ENCODE measurements at regions not wholly inside any gene's neighbourhood (a gene's known extent, or its start where the extent isn't known, plus 50 kb on each side); places are given as distances from the start of the nearest gene placed in this dataset.
A peak's percentile ranks its signal among the peaks of the same experiment; 100 is the strongest.
"Not testable (repeated sequence)": the region's sequence is repeated elsewhere in the genome, so short reads cannot be mapped to it uniquely, and the experiment has no call there.

DNA sequence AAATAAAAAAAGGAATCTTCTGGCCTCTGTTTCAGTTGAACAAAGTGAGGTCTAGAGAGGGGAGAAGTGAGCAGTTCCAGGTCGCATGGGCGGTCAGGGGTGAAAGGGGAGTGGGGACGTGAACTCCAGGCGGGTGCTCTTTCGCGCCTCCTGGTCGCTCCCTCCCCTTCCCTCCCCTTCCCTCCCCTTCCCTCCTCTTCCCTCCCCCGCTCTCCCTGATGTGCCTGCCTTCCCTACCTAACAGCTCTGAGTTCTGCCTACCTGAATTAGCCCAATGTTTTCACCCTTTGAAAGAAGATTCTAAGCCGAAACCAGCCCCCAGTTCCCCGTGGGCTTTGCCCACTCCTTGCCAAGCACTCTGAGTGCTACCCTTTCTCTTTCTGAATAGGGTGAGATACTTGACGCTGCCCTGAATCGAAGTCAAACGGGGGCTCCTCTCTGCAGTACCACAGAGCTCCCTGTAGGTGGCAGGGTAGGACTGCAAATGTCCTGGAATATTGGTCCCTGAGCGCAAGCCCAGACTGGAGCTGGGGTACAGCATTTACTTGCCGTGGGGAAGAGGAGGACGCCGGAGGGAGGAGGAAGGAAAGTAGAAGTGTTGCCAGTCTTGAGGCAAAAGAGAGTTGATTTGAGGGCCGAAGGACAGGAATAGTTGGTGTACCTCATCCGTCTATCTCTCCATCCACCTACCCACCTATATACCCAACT, 214.4 kb downstream of the NPIPA7 start:
- DNase-seq (ENCODE audit: extremely low spot score); CTCF ChIA-PET; POLR2A ChIA-PET: not testable (repeated sequence)
- TF ChIP-seq, protein P1, sequence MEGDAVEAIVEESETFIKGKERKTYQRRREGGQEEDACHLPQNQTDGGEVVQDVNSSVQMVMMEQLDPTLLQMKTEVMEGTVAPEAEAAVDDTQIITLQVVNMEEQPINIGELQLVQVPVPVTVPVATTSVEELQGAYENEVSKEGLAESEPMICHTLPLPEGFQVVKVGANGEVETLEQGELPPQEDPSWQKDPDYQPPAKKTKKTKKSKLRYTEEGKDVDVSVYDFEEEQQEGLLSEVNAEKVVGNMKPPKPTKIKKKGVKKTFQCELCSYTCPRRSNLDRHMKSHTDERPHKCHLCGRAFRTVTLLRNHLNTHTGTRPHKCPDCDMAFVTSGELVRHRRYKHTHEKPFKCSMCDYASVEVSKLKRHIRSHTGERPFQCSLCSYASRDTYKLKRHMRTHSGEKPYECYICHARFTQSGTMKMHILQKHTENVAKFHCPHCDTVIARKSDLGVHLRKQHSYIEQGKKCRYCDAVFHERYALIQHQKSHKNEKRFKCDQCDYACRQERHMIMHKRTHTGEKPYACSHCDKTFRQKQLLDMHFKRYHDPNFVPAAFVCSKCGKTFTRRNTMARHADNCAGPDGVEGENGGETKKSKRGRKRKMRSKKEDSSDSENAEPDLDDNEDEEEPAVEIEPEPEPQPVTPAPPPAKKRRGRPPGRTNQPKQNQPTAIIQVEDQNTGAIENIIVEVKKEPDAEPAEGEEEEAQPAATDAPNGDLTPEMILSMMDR (IDR thresholded peaks at IDR 0.05; ENCODE audit: control extremely low read depth, extremely low read depth, low read depth, missing control alignments), result peak; percentile 49

DNA sequence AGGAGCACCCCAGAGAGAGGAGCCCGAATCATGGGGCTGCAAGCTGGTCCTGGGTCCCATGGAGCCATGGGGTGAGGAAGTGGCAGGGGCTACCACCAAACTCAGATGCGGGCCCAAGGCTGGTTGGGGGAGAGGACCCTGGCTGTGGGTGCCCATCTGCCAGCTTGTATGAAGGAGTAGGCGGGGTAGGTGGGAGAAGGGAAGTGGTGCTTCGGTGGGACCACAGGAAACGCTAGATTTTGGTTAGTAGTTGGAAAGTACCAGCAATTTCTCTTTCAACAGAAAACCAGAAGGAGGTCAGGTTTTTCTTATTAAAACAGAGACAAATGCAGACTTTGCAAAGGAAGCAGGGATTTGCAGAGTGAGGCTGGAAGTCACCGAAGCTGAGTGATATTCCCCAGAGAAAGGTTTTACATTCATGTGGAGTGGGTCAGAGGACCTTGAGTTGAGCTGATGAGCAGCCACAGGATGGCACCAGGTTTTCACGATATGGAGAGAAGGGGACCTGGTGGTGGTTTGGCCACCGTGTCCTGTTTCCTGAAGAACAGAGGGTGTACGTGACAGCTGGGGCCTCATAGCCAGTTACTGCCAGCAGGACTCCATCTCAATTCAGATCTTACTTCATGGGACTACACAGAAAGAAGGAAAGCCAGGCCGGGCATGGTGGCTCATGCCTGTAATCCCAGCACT, 216.2 kb downstream of the NPIPA7 start:
- CTCF ChIA-PET; DNase-seq (ENCODE audit: extremely low spot score); POLR2A ChIA-PET: not testable (repeated sequence)

DNA sequence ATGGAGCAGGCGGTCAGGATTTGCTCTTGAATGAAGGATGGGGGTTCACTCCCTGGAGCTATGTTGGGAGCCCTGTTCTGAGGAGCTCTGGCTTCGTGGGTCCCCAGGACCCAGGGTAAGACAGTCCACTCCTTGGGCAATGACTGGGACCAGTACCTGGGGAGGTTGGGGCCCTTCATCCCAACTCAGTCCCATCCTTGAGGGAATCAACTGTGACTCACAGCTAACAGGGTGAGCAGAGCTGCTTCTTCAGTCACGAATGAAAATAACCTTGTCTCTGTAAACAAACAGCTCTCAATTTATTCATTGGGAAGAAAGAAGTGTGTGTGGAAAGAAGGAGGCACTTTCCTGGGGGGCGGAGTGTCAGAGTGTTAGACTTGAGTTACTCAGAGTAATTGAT, 222.3 kb downstream of the NPIPA7 start:
- CTCF ChIA-PET; POLR2A ChIA-PET; DNase-seq (ENCODE audit: extremely low spot score): not testable (repeated sequence)

DNA sequence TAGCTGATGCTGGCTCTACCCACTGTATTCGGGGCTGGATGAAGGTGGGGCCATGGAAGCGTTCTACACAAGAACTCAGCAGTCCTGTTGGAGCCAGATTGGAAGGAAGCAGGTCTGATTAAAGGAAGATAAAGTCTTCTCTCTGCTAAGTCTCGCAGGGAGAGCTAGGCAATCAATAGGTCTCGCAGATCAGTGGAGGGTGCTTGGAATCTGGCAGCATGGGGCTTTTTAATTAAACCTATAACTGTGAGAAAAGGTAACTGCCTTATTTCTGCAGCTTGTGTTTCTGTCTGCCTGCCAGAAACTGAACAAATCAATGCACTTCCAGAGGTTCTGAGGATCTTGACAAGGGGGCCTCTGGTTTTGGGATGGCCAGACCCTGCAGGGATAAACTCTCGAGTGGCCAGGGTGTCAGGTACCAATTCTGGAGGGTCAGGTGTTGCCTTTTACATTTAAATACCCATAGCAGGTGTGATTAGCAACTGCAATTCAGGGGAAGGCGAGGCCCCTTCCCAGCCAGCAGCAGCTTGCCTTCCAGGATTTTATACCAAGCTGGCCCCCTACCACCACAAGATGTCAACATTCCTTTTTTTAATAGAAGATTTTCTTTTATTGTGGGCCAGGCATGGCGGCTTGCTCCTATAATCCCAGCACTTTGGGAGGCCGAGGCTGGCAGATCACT, 228.6 kb downstream of the NPIPA7 start:
- DNase-seq (ENCODE audit: extremely low spot score); POLR2A ChIA-PET; CTCF ChIA-PET: not testable (repeated sequence)

DNA sequence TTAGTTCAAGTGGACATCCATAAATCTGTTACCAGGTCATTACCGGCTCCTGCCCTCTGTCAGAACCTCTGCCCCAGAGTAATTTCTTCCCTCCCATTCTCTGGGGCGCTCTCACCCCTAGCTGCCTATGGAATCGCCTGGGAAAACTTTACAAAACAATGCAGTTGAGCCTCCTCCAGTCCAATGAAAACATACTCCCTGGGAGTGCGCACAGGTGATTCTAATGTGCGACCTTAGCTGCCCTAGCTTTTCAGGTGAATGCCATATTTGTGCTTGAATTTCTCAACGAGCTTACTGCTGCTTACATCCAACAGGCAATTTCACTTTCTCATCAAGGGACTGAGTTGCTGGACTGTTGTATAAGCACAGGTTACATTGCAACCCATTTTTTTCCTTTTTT, 230.7 kb downstream of the NPIPA7 start:
- CTCF ChIA-PET; DNase-seq (ENCODE audit: extremely low spot score); POLR2A ChIA-PET: not testable (repeated sequence)

DNA sequence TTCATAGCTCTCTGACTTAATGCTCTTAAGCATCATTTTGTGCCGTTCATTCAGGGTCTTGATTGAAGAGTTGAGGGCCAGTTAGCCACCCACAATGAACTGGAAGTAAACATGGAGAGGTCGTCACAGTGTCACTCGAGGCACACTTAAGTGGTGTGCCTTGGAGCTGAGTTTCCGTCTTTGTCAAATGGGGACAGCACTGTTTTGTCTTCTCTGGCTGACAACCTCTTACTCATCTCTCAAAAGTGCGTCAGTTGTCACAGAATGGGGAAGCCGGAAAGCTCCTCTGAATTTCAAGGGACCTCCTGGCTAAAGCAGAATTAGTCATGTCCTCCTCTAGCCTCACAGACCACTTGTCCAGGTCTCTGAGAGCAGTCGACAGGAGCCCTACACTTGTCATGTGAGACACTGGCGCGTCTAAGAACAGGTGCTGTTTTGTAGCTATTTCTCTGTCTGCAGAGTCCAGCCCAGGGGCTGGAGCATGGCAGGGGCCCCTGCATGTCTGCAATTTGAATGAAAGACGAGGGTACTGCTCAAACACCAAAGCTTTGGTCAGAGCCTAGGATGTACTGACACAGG, 231.5 kb downstream of the NPIPA7 start:
- DNase-seq (ENCODE audit: extremely low spot score); POLR2A ChIA-PET; CTCF ChIA-PET: not testable (repeated sequence)

DNA sequence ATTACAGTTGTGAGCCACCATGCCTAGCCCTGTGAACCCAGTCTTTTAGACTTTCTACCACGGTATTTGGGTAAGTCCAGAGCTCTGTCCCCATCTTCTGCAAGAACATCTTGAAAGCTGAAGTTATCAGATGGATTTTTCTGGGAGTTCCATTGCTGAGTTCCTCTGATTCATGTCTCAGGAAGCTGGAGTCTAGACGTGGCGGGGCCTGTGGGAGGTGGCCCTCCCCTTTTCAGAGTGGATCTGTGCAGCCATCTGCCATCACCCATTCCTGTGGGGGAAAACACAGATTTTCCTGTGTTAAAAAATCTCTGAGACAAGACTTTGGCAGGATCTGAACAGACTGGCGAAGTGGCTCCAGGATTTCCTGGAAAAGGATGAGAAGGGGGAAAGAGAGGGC, 234.3 kb downstream of the NPIPA7 start:
- DNase-seq (ENCODE audit: extremely low spot score); POLR2A ChIA-PET; CTCF ChIA-PET: not testable (repeated sequence)

DNA sequence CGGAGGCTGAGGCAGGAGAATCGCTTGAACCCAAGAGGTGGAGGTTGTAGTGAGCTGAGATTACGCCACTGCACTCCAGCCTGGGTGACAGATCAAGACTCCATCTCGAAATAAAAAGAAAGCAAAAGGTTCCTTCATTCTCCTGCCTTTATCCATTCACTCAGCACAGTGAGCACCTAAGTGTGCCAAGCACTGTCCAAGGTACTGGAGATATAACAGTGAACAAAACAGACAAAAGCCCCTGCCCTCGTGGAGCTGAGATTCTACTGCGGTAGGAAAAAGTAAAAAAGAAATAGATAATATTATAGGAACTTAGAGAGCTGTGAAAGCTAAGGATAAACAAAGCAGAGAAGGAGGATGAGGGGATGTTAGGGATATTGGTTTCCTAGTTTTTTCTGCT, 235.5 kb downstream of the NPIPA7 start:
- CTCF ChIA-PET, result not testable (repeated sequence)

DNA sequence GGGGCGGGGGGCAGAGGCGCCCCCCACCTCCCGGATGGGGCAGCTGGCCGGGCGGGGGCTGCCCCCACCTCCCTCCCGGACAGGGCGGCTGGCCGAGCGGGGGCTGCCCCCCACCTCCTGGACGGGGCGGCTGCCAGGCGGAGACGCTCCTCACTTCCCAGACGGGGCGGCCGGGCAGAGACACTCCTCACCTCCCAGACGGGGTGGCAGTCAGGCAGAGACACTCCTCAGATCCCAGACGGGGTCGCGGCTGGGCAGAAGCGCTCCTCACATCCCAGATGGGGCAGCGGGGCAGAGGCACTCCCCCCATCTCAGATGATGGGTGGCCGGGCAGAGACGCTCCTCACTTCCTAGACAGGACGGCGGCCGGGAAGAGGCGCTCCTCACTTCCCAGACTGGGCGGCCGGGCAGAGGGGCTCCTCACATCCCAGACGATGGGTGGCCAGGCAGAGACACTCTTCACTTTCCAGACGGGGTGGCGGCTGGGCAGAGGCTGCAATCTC, 240.1 kb downstream of the NPIPA7 start:
- CTCF ChIA-PET; DNase-seq (ENCODE audit: extremely low spot score); POLR2A ChIA-PET: not testable (repeated sequence)

More for the DNA sequence above, 235.5 kb downstream of the NPIPA7 start:
- DNase-seq (ENCODE audit: extremely low spot score); POLR2A ChIA-PET: not testable (repeated sequence)

DNA sequence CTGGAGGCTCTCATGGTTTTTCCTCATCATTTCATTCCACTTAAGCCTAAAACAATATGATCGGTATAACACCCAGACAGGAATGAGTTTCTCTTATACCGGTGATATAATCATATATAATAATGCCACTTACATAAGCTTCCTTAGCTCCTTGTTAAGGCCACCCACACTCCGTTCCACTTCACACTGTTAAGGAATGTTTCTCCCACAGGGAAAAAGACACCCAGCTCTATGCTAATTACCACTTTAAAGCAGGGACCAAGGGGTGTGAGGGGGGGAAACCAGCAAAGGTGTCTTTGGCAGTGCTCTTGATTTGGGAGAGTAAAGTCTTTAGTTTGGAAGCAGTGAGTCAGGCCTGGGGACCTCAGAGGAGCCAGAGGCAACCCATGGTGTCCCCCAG, 245.4 kb downstream of the NPIPA7 start:
- CTCF ChIA-PET; POLR2A ChIA-PET; DNase-seq (ENCODE audit: extremely low spot score): not testable (repeated sequence)

DNA sequence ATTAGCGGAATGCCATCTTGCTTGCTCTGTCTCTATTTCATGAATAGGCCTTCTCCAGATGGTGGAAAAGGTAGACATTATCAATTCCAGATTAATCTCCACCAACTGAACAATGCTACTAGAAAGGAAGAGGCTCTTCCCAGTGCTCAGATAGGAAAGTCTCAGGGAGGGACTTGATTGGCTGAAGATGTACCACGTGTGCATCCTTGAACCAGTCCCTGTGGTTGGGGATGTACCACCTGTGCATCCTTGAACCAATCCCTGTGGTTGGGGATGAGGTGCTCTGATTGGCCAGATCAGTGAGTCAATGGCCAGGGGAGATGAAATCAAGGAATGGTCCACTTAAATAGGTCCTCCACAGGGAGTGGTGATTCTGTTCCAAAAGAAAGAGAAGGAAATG, 246.2 kb downstream of the NPIPA7 start:
- DNase-seq (ENCODE audit: extremely low spot score); POLR2A ChIA-PET; CTCF ChIA-PET: not testable (repeated sequence)

DNA sequence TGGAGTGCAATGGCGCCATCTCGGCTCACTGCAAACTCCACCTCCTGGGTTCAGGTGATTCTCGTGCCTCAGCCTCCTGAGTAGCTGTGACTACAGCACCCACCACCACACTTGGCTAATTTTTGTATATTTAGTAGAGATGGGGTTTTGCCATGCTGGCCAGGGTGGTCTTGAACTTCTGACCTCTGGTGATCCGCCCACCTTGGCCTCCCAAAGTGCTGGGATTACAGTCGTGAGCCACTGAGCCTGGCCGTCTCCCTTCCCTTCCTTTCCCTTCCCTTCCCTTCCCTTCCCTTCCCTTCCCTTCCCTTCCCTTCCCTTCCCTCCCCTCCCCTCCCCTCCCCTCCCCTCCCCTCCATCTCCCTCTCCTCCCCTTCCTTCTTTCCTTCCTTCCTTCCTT, 248.9 kb downstream of the NPIPA7 start:
- POLR2A ChIA-PET; DNase-seq (ENCODE audit: extremely low spot score); CTCF ChIA-PET: not testable (repeated sequence)

DNA sequence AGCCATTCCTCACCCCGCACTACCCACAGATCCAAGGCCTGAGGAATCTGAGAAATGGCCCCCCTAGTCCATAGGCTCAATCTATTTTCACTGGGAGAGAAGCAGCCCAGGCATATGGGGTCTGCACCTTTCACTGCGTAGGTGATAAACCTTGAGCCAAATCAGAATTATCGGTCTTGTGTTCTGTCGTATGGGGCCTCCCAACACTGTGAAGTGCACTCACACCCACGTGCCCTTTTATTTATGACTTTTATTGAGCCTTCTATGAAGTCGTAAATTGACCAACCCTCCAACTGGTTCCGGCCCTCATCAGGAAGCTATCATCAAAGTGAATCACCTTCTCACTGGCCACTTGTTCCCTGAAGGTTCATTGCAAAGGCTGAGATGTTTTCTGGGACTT, 259.3 kb downstream of the NPIPA7 start:
- POLR2A ChIA-PET; CTCF ChIA-PET; DNase-seq (ENCODE audit: extremely low spot score): not testable (repeated sequence)

DNA sequence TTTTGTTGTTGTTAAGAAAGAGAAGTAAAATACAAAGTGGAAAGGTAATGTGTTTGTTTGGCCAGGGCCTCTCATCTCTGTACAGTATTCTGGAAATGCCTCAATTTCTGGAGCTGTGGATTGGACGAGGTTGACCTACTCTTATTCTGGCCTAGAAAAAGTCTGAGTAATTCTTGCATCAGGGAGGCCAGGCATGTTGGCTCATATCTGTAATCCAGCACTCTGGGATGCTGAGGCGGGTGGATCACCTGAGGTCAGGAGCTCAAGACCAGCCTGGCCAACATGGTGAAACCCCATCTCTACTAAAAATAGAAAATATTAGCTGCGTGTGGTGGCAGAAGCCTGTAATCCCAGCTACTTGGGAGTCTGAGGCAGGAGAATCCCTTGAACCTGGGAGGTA, 259.8 kb downstream of the NPIPA7 start:
- POLR2A ChIA-PET; CTCF ChIA-PET; DNase-seq (ENCODE audit: extremely low spot score): not testable (repeated sequence)

DNA sequence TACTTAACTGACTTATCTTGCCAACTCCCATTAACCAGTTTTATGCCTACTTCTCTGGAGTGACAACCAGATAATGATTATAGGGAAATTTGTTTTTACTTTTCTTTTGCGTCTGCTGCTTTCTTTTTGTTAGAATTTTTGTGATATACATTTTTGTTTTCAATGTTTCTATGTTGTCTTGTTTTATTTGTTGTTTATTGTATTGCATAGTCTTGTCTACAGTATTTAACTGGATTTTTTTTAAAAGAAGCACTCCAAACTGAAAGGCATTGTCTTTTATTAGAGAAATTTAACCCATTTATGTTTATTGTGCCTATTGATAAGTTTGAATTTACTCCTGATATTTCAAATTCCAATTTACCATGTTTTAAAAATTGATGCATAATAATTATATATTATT, 264.9 kb downstream of the NPIPA7 start:
- CTCF ChIA-PET; POLR2A ChIA-PET; DNase-seq (ENCODE audit: extremely low spot score): not testable (repeated sequence)

DNA sequence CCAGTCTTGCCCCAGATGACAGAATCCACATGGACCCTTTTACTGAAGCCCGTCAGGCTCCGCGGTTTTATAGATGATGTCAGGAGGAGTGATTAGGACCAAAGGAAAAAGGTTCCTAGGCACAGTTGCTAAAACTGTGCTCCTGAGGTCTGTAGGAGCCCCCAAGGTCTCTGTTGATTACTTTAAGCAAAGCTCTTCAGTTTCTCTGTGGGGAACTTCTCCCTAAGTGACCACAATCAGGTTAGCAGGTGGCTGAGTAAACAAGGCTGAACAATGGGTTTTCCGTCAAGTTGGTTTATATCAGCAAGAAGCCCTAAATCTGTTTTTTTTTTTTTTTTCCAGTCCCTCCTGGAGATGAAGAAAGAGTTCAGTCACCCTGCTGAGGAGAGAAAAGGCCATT, 269.1 kb downstream of the NPIPA7 start:
- DNase-seq (ENCODE audit: extremely low spot score); POLR2A ChIA-PET; CTCF ChIA-PET: not testable (repeated sequence)

DNA sequence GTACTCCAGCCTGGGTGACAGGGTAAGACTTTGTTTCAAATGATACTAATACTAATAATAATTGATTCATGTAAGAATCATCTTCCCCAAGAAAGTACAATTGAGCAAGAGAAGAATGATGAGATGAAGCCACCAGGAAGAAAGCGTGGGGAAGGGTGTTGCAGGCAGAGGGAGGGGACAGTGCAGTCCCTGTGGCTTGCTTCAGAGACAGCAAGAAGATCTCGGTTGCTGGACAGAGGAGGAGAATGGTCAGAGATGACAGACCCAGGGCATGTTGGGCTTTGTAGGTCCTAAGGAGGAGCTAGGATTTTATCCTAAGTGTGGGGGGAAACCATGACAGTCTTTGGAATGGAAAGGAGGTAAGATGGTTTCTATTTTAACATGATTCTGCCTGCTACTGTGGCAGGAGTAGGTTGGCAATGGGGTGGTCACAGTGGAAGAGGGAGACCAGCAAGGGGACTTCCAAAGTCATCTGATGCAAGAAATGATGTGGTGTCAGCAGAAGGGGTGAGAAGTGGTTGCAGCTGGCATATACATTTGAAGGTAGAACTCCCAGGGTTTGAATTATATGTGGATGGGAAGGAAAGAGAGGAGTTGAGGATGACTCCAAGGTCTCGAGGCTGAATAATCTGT, 293.4 kb downstream of the NPIPA7 start:
- DNase-seq (ENCODE audit: extremely low spot score); CTCF ChIA-PET; POLR2A ChIA-PET: not testable (repeated sequence)
